Vagina (tissue), 2 donors: ENCODE measurements at regions not wholly inside any gene's neighbourhood (a gene's known extent, or its start where the extent isn't known, plus 50 kb on each side); places are given as distances from the start of the nearest gene placed in this dataset.

Experiments used
- CTCF ChIP-seq, 3 experiments: fragments of 450-650 bp in 2 of 3; fragments of 200-600 bp in 1 of 3; sonication (generic) in 1 of 3; IDR thresholded peaks; one replicate each; pipeline ENCODE4 v1.5.1; 2017 to 2019; ENCODE audit warnings: antibody characterized with exemption in 3 of 3, mild to moderate bottlenecking in 2 of 3, moderate library complexity in 2 of 3
- POLR2A ChIP-seq, 2 donors: fragments of 450-650 bp; IDR thresholded peaks; one replicate each; pipeline ENCODE4 v1.6.1; 2017; ENCODE audit warnings: antibody characterized with exemption in 2 of 2, mild to moderate bottlenecking in 2 of 2, moderate library complexity in 2 of 2
- POLR2AphosphoS5 ChIP-seq, 2 donors: sonication (generic); formaldehyde crosslinking; IDR thresholded peaks; one replicate each; pipeline ENCODE4 v1.9.0; 2017; ENCODE audit warnings: antibody characterized with exemption in 2 of 2, mild to moderate bottlenecking in 2 of 2, low read depth in 1 of 2; ENCODE audit not compliant: insufficient read depth in 1 of 2

GRCh38 chr18:38811209-38811608 lies 1245.6 kb upstream of the CELF4 start:
- no peak for TF ChIP-seq CTCF (IDR thresholded peaks at IDR 0.05)
- TF ChIP-seq POLR2AphosphoS5 (IDR thresholded peaks at IDR 0.05; ENCODE audit: insufficient read depth in 1 of 2, low read depth in 1 of 2): no peak
- TF ChIP-seq POLR2A (IDR thresholded peaks at IDR 0.05): no peak
